ENCODE measurements at regions not wholly inside any gene's neighbourhood (a gene's known extent, or its start where the extent isn't known, plus 50 kb on each side); places are given as distances from the start of the nearest gene placed in this dataset.
"Not testable (repeated sequence)": the region's sequence is repeated elsewhere in the genome, so short reads cannot be mapped to it uniquely, and the experiment has no call there.

- H3K36me3 Mint-ChIP-seq (ENCODE audit: low read depth) = no peaks in the 10 kb centered on the region
- ATAC-seq (replicated peaks) = no peak
- H3K4me1 Mint-ChIP-seq = no peaks in the 10 kb centered on the region
- H3K27ac Mint-ChIP-seq = no peak overlapping the region
- no peaks in the 10 kb centered on the region for H3K9me3 Mint-ChIP-seq
- no peak overlapping the region for H3K4me3 Mint-ChIP-seq
- H3K27me3 Mint-ChIP-seq = no peaks in the 10 kb centered on the region
Measured at GRCh38 chrX:137929951-137930350, 364.0 kb downstream of the ZIC3 start.

GRCh38 chrX:137930533-137930932 lies 364.6 kb downstream of the ZIC3 start:
- no peak for ATAC-seq (replicated peaks)
- no peaks in the 10 kb centered on the region for H3K27me3 Mint-ChIP-seq
- no peaks in the 10 kb centered on the region for H3K36me3 Mint-ChIP-seq (ENCODE audit: low read depth)
- H3K27ac Mint-ChIP-seq = no peak overlapping the region
- H3K4me1 Mint-ChIP-seq = no peaks in the 10 kb centered on the region
- no peaks in the 10 kb centered on the region for H3K9me3 Mint-ChIP-seq
- no peak overlapping the region for H3K4me3 Mint-ChIP-seq

- not testable (repeated sequence) for H3K9me3 Mint-ChIP-seq; H3K27me3 Mint-ChIP-seq; H3K36me3 Mint-ChIP-seq (ENCODE audit: low read depth); ATAC-seq (replicated peaks); H3K27ac Mint-ChIP-seq; H3K4me3 Mint-ChIP-seq; H3K4me1 Mint-ChIP-seq
Measured at GRCh38 chrX:137934214-137934613, 368.3 kb downstream of the ZIC3 start.

GRCh38 chrX:137934887-137935286 lies 369.0 kb downstream of the ZIC3 start:
- not testable (repeated sequence) for H3K36me3 Mint-ChIP-seq (ENCODE audit: low read depth); ATAC-seq (replicated peaks); H3K27me3 Mint-ChIP-seq; H3K27ac Mint-ChIP-seq; H3K9me3 Mint-ChIP-seq; H3K4me1 Mint-ChIP-seq; H3K4me3 Mint-ChIP-seq

- H3K4me3 Mint-ChIP-seq = no peak overlapping the region
- ATAC-seq (replicated peaks) = no peak
- H3K27ac Mint-ChIP-seq = no peak overlapping the region
- H3K9me3 Mint-ChIP-seq = no peaks in the 10 kb centered on the region
- no peaks in the 10 kb centered on the region for H3K27me3 Mint-ChIP-seq
- no peaks in the 10 kb centered on the region for H3K36me3 Mint-ChIP-seq (ENCODE audit: low read depth)
- no peaks in the 10 kb centered on the region for H3K4me1 Mint-ChIP-seq
Measured at GRCh38 chrX:137945470-137945869, 379.5 kb downstream of the ZIC3 start.

GRCh38 chrX:137969191-137969590 lies 403.3 kb downstream of the ZIC3 start:
- Mint-ChIP-seq H3K4me1 (no peaks in the 10 kb centered on the region), H3K4me3 (no peak overlapping the region), H3K36me3 (ENCODE audit: low read depth) (no peaks in the 10 kb centered on the region), H3K27me3 (no peaks in the 10 kb centered on the region), H3K9me3 (no peaks in the 10 kb centered on the region), H3K27ac (no peak overlapping the region)
- ATAC-seq (replicated peaks) = no peak

- Mint-ChIP-seq H3K27ac (no peak overlapping the region), H3K4me1 (no peaks in the 10 kb centered on the region), H3K9me3 (no peaks in the 10 kb centered on the region), H3K27me3 (no peaks in the 10 kb centered on the region), H3K4me3 (no peak overlapping the region), H3K36me3 (ENCODE audit: low read depth) (no peaks in the 10 kb centered on the region)
- ATAC-seq (replicated peaks) = no peak
Measured at GRCh38 chrX:137982472-137983172, 416.7 kb downstream of the ZIC3 start.

GRCh38 chrX:137988470-137988869 lies 422.5 kb downstream of the ZIC3 start:
- H3K4me3 Mint-ChIP-seq = no peak overlapping the region
- H3K36me3 Mint-ChIP-seq (ENCODE audit: low read depth) = no peaks in the 10 kb centered on the region
- no peaks in the 10 kb centered on the region for H3K9me3 Mint-ChIP-seq
- H3K27me3 Mint-ChIP-seq = no peaks in the 10 kb centered on the region
- no peak overlapping the region for H3K27ac Mint-ChIP-seq
- H3K4me1 Mint-ChIP-seq = no peaks in the 10 kb centered on the region
- no peak for ATAC-seq (replicated peaks)

GRCh38 chrX:137998619-137999018 lies 432.7 kb downstream of the ZIC3 start:
- H3K27ac Mint-ChIP-seq = no peak overlapping the region
- no peaks in the 10 kb centered on the region for H3K27me3 Mint-ChIP-seq
- no peaks in the 10 kb centered on the region for H3K4me1 Mint-ChIP-seq
- H3K9me3 Mint-ChIP-seq = no peaks in the 10 kb centered on the region
- H3K36me3 Mint-ChIP-seq (ENCODE audit: low read depth) = no peaks in the 10 kb centered on the region
- no peak for ATAC-seq (replicated peaks)
- H3K4me3 Mint-ChIP-seq = no peak overlapping the region

GRCh38 chrX:137999071-137999470 lies 433.1 kb downstream of the ZIC3 start:
- Mint-ChIP-seq H3K27ac (no peak overlapping the region), H3K27me3 (no peaks in the 10 kb centered on the region), H3K9me3 (no peaks in the 10 kb centered on the region), H3K4me3 (no peak overlapping the region), H3K4me1 (no peaks in the 10 kb centered on the region), H3K36me3 (ENCODE audit: low read depth) (no peaks in the 10 kb centered on the region)
- no peak for ATAC-seq (replicated peaks)

- Mint-ChIP-seq H3K4me3 (no peak overlapping the region), H3K36me3 (ENCODE audit: low read depth) (no peaks in the 10 kb centered on the region), H3K27ac (no peak overlapping the region), H3K27me3 (no peaks in the 10 kb centered on the region), H3K4me1 (no peaks in the 10 kb centered on the region), H3K9me3 (no peaks in the 10 kb centered on the region)
- no peak for ATAC-seq (replicated peaks)
Measured at GRCh38 chrX:137999552-137999951, 433.6 kb downstream of the ZIC3 start.

GRCh38 chrX:138001226-138001625 lies 435.3 kb downstream of the ZIC3 start:
- no peaks in the 10 kb centered on the region for H3K36me3 Mint-ChIP-seq (ENCODE audit: low read depth)
- H3K9me3 Mint-ChIP-seq = no peaks in the 10 kb centered on the region
- H3K4me1 Mint-ChIP-seq = no peaks in the 10 kb centered on the region
- H3K4me3 Mint-ChIP-seq = no peak overlapping the region
- H3K27me3 Mint-ChIP-seq = no peaks in the 10 kb centered on the region
- ATAC-seq (replicated peaks) = no peak
- H3K27ac Mint-ChIP-seq = no peak overlapping the region

- H3K4me1 Mint-ChIP-seq = no peaks in the 10 kb centered on the region
- H3K27ac Mint-ChIP-seq = no peak overlapping the region
- ATAC-seq (replicated peaks) = no peak
- H3K27me3 Mint-ChIP-seq = no peaks in the 10 kb centered on the region
- no peaks in the 10 kb centered on the region for H3K9me3 Mint-ChIP-seq
- no peaks in the 10 kb centered on the region for H3K36me3 Mint-ChIP-seq (ENCODE audit: low read depth)
- no peak overlapping the region for H3K4me3 Mint-ChIP-seq
Measured at GRCh38 chrX:138006180-138006579, 440.3 kb downstream of the ZIC3 start.

GRCh38 chrX:138008281-138008680 lies 442.4 kb downstream of the ZIC3 start:
- no peak overlapping the region for H3K4me3 Mint-ChIP-seq
- H3K4me1 Mint-ChIP-seq = no peaks in the 10 kb centered on the region
- no peaks in the 10 kb centered on the region for H3K36me3 Mint-ChIP-seq (ENCODE audit: low read depth)
- ATAC-seq (replicated peaks) = no peak
- H3K27ac Mint-ChIP-seq = no peak overlapping the region
- no peaks in the 10 kb centered on the region for H3K27me3 Mint-ChIP-seq
- H3K9me3 Mint-ChIP-seq = no peaks in the 10 kb centered on the region

- H3K27me3 Mint-ChIP-seq = no peaks in the 10 kb centered on the region
- no peaks in the 10 kb centered on the region for H3K4me1 Mint-ChIP-seq
- no peaks in the 10 kb centered on the region for H3K9me3 Mint-ChIP-seq
- H3K27ac Mint-ChIP-seq = no peak overlapping the region
- ATAC-seq (replicated peaks) = no peak
- H3K36me3 Mint-ChIP-seq (ENCODE audit: low read depth) = no peaks in the 10 kb centered on the region
- H3K4me3 Mint-ChIP-seq = no peak overlapping the region
Measured at GRCh38 chrX:138011468-138011867, 445.5 kb downstream of the ZIC3 start.

- ATAC-seq (replicated peaks) = no peak
- H3K36me3 Mint-ChIP-seq (ENCODE audit: low read depth) = no peaks in the 10 kb centered on the region
- no peaks in the 10 kb centered on the region for H3K27me3 Mint-ChIP-seq
Measured at GRCh38 chrX:138014577-138014976, 448.6 kb downstream of the ZIC3 start.

More at GRCh38 chrX:138014577-138014976, 448.6 kb downstream of the ZIC3 start:
- Mint-ChIP-seq H3K27ac (no peak overlapping the region), H3K4me1 (no peaks in the 10 kb centered on the region), H3K4me3 (no peak overlapping the region), H3K9me3 (no peaks in the 10 kb centered on the region)

Measured in activated T-helper 17 cell treated with anti-CD3 and anti-CD28 coated beads, Interleukin-2, amount 50 U/mL, for 72 hours (primary cell).